ENCODE measurements at regions not wholly inside any gene's neighbourhood (a gene's known extent, or its start where the extent isn't known, plus 50 kb on each side); places are given as distances from the start of the nearest gene placed in this dataset.
A peak's percentile ranks its signal among the peaks of the same experiment; 100 is the strongest.
"Not testable (repeated sequence)": the region's sequence is repeated elsewhere in the genome, so short reads cannot be mapped to it uniquely, and the experiment has no call there.

DNA sequence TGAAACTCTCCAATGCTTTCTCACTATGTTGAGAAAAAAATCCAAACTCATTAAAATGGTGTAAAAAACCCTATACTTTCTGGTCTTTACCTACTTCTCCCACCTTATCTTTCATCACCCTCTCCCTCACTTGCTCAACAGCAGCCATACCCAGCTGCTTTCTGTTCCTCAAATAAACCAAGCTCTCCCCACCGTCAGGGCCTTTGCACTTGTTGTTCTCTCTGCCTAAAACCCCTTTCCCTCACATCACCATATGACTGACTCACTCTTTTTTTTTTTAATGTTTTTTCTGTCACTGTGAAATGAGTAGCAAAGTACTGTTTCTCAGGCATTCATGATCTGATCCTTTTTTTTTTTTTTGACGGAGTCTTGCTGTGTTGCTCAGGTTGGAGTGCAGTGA, 122.3 kb upstream of the TMEM164 start:
- no peak for DNase-seq

DNA sequence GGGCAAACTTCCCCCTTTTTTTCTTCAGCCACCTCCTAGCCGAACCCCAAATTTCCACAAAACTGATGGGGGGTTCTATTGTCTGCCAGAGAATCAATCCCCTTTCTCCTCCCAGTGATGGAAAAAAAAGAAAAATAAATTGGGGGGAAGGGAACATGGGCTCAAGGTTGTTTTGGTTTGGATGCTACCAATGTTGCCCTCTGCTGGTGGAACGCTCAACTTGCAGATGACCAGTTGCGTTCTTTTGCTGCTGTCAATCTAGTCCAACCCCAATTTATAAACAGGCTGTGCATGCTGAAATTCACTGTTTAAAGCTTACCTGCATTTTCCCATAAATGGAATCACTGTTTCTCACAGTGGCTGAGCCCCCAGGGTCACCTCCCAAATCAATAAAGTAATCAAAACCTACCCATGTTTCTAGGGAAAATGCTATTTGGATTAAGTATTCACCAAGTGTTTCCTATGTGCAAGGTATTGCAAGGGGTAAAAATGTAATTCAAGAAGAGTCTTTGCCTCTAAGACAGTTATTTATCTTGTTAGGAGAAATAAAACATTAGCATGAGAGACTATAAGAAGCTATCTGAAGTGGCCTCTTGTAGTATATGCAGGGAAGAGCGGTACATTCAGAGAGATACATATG, 116.7 kb upstream of the TMEM164 start:
- peak; percentile 25 to 27 for DNase-seq

DNA sequence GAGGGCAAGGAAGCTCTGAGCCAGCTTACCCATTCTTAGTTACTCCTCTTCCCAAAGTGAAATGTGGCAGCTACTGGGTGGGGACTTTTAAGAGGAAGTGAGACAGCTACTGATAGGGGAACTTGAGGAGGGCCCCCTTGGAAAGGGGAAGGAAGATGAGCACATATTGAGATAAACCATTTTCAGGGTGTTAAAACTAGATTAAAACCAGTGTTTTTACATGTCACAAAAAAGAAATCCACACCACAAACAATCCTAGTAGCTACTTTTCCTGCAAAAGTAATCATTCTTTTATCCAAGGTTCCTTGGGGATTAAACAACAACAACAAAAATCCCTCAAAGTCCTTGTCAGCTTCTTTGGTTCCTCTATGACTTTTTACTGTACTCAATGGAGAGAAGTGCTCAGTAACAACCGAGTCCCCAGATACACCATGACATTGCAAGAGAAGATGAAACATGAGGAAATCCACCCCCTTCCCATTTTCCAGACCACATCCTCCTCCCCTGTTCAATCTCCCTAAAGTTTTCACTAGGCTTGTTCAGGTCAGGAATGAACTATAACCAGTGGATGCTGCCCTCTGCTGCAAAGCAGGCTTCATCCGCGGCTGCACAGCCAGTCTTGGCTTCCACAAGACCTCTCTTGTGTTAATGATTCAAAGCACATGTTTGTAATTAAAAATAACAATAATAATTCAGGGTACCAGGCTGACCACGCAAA, 113.5 kb upstream of the TMEM164 start:
- no peak for DNase-seq

DNA sequence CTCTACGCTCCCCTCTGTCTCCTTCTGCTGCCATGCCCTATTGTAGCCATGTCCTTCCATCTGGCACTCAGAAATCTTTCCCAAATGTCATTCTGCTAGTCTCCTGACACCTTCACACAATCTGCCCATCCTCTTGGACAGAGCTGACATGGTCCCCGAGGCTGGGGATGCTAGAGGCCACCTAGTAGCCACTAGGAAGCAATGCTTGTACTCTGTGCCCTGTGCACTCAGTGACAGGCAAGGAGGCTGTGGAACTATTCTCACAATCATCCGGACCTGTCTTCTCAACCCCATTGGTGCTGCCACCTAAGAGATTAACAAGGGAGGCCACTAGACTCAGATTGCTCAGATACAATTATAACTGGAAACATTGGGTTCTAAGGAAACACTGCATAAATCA, 112.6 kb upstream of the TMEM164 start:
- no peak for DNase-seq

DNA sequence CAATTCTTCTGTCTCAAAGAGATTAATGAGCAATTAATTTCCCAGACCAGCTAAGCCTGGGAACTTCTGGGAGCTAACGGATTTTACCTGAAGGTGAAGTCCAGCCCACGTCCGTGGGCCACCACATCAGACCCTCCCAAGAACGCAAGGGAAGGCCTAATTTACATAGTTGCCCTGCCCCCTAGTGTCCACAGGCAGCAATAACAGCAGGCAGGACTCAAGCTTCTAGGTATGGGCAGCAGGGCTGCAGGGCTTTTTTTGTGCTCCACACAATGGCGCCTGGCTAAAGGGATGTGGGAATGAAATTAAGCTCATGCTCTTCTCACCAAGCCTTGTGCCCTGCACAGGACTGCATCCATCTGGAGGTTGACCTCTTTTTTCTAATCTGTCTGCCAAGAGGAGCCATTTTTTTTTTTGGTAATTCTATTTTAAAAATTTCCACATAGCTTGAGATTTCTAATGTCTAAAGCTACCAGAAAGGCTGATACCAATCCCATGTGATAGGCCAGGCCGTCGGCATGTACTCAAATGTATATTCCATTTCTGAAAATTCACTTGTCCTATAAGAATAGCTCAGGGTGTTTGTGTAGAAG, 111.9 kb upstream of the TMEM164 start:
- DNase-seq: peak; percentile 40 to 50

DNA sequence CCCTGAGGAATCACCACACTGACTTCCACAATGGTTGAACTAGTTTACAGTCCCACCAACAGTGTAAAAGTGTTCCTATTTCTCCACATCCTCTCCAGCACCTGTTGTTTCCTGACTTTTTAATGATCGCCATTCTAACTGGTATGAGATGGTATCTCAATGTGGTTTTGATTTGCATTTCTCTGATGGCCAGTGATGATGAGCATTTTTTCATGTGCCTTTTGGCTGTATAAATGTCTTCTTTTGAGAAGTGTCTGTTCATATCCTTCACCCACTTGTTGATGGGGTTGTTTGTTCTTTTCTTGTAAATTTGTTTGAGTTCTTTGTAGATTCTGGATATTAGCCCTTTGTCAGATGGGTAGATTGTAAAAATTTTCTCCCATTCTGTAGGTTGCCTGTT, 106.9 kb upstream of the TMEM164 start:
- DNase-seq: not testable (repeated sequence)

DNA sequence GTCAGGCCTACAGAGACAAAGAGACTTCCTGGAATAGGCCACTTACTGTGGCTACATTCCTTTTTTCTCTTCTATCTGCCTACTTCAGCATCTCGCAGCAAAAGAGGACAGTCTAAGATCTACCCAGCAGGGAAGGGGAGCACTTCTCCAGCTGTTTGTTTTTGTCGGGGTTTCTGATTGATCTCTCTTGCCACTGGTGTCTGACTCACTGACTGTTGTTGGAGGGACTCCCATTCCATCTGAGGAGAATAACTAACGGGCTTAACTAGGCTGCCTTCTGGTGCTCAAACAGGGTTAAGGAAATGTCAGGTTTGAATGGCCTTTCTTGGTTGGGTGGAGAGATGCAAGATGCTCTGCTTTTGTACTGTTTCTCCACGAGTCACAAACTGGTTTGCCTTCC, 100.2 kb upstream of the TMEM164 start:
- no peak for DNase-seq

DNA sequence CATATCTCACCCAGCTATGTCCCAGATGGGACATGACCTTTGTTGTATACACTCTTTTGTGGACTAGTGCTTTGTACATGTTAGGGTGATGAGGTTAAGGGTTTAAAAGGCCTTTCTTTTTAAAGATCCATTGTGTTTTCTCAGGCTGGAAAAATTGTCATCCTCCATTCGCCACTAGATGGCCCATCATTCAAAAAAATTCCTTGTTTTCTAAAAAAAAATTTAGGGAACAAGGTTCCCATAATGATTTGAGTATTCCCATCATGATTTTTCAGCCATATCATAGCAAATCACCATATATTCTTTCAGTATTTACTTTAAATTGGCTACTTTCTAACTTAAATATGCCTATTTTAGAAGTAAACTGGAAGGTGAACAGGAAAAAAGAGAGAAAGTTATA, 91.9 kb upstream of the TMEM164 start:
- DNase-seq: no peak

DNA sequence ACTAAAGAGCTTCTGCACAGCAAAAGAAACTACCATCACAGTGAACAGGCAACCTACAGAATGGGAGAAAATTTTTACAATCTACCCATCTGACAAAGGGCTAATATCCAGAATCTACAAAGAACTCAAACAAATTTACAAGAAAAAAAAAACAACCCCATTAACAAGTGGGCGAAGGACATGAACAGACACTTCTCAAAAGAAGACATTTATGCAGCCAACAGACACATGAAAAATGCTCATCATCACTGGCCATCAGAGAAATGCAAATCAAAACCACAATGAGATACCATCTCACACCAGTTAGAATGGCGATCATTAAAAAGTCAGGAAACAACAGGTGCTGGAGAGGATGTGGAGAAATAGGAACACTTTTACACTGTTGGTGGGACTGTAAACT, 89.9 kb upstream of the TMEM164 start:
- not testable (repeated sequence) for DNase-seq

DNA sequence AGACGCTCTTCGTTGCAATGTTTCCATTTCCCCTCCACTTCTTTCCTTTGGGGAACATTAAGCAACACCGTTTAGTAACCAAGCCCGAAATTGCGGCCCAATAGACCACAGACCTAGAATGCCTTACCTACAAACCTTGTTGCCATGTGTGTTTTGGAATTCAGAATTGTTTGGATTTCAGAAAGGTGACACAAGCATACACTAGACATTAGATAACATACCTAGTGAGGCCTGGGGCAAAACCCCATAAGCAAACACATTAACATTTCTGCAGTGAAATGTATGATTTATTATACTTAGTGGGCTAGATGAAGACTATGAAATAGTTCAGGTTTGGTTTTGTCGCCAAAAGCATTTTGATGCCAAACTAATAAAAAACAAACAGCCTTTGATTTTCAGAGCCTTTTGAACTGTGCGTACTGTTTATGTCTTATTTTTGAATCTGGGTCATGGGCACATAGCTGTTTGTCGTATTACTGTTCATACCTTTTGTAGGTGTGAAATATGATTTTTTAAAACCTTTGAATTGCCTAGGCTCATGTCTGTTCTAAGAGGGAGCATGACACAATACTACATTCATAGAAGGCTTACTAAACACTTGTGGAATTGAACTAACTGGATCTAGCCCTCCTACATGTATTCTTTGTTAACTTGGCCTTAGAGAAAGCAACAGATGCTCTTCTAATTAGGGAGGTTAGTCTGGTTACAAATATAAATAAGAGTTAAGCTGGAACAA, 88.6 kb upstream of the TMEM164 start:
- no peak for DNase-seq

DNA sequence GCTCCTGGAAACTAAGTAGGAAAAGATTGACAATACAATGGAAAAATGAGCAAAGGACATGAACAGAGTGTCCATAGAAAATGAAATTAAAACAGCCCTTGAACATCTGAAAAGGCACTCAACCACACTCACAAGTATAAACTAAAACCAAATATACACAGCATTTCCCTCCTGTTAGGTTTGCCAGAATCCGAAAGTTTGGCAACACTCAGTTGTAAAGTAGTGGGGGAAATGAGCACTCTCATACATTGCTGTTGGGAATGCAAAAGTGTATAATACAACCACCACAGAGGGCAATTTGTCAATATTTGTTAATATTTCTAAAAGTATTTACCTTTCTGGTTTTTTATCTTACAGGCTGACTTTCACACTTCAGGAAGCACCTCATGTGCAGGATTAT, 84.2 kb upstream of the TMEM164 start:
- no peak for DNase-seq

DNA sequence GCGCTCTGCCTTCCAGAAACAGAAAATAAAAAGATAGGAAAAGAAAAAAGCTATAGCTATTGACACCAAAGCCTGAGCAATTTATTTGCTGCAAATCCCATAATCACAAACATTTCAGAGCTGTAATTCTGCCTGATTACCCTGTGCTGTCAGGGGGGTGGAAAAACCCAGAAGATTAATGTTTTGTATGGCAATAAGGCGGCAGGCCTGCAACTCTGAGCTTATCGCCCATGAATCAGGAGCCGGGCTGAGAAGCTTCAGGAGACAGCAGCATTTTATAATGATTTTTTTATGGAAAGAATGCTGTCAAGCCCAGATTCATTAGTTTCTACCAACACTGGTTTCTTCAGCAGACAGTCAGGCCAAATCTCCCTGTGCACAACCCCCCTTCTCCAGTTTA, 82.6 kb upstream of the TMEM164 start:
- no peak for DNase-seq

DNA sequence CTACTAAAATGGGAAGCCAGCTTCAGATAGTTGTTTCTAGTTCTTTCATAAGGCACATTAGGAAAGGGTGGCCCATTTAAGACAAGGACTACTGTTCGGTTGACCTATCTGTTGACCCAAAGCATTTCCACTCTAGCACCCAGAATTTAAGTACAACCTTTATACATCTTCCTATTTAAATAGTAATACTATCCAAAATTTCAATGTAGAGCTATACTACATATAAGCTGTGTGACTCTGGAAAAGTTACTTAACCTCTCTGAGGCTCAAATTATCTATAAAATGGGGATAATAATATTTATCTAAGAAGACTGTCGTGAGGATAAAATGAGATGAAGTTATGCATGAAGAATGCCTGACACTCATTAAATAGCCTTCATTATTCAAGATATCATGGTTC, 82.0 kb upstream of the TMEM164 start:
- DNase-seq: no peak

DNA sequence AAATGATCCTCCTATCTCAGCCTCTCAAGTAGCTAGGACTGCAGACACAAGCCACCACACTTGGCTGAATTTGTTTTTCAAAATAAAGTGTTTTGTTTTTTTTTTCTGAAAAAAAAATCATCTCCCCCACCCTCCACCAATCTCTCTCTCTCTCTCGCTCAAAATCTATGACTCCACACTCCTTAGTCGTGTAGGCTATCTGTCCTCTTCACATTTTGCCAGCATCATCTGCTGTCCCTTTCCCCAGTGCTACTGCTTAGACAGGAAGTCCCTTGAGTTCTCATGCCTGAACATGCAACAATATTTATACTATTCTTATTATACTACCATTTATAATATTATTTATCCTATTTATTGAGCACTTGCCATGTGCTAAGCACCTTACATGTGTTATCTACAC, 80.7 kb upstream of the TMEM164 start:
- DNase-seq: no peak

DNA sequence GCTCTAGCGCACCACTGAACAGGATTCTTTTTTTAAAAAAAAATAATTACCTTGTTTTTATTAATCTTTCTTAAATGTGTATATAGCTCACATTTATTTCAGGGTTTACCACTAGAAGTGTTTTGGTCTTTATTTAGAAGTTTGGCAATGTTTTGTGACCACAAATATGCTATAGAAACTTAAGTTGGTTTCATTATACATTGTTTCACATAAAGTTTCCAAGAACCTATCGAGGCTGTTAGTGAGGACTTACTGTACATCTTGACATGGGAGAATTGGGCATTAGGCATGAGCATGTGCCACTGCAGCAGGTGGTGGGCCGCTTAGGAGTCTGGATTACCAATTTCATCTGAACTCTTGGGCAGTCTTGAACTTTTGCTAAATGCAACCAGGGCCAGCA, 77.9 kb upstream of the TMEM164 start:
- DNase-seq: not testable (repeated sequence)

DNA sequence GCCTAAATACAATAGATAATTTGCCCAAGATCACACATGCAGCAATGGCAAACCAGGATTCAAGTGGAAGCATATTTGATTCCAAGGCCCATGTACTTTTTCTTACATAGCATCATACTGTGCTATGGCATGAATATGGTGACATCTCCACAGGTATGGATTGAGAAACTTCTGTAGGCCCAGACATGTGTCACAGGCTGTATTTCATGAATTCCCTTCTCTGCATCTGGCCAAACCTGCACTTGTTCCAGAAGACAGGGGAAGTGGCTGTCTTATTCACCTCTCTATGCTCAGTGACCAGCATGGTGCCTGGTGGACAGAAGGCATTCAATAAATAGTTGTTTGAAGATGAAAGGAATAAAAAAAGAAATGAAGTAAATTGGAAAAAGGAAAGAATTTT, 77.3 kb upstream of the TMEM164 start:
- no peak for DNase-seq

DNA sequence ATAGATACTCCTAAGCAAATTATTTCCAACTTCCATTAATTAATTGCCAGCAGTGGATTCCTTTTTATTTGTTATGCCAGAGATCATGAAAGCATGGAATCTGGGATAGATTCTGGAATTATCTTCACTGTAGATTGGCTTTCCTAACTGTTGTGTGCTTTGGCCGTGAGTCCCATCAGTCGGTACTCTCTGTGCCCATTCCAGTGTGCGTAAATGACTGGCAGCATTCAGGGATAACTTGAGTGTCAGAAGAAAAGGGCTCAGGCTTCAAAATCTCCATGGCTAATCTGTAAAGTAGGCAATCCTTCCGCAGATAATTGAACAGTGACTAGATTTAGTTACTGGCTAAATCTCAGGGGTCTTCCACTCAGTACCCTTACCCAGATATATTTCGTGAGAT, 76.8 kb upstream of the TMEM164 start:
- no peak for DNase-seq

DNA sequence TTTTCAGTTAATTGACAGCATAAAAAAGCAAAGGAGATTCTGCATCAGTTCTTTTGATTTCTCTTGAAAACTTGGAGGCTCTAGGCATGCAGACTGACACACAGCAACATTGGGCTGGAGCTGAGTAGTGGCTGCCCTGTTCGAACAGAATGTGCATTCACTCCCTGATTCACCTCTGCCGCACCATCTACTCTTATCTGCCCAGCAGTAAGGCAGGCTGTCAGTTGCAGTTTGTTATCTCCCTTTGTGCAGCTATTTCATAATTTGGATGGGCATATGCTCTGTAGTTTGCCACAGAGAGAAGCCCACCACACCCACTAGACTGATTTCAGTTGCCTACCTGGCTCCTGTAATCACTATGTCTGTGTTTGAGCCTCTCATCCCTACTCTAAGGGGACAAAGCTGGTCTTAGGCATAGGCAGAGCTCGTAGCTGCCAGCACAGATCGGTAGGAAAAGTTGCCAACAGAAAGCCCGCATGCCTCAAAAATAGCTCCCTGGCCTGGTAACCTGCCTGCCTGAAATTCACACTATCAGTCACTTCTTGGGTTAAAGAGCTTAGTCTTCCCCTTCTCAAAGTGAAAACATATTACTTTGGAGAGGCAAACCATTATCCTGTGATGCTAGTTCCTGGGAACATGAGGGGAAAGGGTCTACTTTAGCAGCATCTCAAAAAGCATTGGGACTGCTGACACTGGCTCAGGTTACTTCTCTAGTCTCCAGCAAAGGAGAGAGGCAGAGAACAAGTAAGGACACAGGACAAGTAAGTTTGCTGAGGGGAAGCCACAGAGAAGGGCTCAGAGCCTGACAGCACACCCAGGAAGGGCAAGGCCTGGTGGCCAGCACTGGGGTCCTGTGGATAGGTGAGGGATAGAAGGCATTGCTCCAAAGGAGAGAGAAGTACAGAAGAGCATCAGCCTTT, 75.9 kb upstream of the TMEM164 start:
- no peak for DNase-seq

DNA sequence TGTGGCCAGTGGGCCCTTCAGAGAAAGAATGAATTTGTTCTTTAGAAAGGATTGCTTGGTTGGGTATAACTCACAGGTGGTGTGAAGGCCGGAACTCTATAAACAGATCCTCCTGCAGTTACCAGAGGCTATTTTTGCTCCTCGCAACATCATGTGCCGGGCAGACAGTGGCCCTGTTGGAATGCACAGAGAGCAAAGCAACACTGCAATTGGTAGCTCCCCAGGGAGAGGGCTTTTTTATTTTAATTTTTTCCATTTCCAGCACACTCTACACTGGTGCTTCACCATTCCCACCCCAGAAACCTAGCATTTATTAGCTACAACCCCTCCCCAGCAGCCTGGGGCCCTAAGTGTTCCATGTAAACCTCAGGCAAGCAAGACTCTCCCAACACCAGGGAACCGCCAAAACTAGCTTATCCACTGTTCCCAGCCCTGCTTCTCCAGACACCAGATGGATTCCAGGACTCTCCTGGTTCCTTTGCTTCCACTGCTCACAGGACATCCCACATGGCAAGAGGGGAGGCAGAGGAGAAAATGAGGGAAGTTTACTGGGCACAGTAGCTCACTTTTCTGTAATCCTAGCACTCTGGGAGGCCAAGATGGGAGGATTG, 75.1 kb upstream of the TMEM164 start:
- DNase-seq: no peak

DNA sequence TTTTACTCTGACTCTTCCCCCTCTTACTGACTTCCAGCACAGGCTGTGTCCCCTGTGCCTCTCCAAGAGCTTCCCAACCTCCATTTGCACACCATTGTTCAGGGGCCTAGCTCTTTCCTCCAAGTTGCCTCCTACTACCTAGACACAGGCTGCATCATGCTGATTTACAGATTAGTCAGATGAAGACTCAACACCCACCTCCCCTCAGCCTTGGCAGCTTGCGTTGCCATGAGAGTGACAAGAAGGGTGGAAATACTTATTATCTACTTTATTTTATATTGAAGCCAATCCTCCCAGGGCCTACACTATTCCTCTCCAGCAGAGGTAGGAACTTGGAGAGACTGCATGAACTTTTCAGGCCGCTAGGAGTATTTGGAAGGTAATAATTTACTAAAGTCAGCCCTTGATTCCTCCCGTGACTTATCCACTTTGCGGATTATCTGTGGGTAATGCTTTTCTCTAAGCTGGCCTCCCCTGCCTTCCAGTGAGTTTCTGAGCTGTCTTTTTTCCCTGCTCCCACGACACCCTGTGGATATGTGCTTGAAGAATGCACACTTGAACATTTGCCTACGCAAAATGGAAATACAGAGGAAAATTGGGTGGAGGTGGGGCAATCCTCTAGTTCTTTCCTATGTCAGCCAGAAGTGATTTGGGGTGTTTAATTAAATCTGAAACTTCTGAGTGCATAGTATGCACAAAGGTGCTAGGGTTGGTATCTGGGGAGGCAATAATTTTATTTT, 74.1 kb upstream of the TMEM164 start:
- DNase-seq: no peak

DNA sequence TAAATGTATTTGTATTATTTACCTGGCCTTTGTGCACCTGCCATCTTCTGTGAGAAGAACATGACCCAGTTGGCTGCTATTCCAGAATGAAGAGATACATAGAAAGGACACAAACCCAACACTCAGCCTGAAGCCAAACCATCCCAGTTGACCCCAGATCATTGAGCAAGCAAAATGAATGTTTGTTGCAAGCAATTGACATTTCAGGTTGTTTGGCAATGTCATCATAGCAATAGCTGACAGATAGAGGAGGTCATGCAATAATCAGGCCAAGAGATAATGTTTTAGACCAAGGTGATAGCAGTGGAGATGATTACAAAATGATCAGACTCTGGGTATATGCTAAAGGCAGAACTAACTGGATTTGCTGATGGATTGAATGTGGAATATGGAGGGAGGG, 71.2 kb upstream of the TMEM164 start:
- no peak for DNase-seq

DNA sequence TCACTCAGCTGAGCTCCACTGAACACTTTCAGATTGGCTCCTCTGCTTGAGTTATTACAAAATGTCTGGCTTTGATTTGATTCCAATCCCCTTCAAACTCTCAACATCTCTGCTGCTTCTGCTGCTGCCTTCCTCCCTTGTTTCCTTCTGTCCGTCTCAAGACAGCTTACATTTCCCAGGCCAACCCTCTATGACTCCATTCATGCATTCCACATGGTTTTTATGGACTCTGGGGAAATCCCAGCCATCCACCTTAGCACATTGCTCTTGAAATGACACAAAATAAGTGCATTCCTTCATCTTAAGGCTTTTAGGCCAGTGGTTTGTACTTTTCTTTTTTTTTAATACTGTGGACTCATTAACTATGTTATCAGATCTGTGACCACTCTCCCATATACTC, 68.5 kb upstream of the TMEM164 start:
- no peak for DNase-seq
